DMS153 (cell line): ENCODE measurements at regions not wholly inside any gene's neighbourhood (a gene's known extent, or its start where the extent isn't known, plus 50 kb on each side); places are given as distances from the start of the nearest gene placed in this dataset.

Source experiments
- DNase-seq: peaks from one replicate; lab custom pipeline; 2025; lab: John Stamatoyannopoulos, UW

DNA sequence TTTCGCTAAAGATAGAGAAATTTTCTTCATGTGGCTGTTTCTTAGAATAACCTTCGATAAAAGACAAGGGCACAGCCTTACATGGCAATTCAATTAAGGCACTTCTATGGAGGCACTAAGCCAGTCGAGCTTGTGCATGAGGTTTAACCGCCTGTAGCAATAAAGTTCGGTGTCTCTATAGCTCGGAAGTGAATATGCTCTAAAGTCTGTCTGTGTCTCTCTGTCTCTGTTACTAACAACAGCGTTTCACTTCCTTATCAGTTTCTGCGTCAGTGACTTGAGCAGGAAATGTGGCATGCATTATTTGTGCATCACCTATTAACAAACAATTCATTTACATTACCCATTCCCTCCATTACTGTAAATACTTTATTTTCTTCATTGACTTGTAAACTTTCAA lies 365.1 kb upstream of the NETO1 start:
- DNase-seq: no peak

DNA sequence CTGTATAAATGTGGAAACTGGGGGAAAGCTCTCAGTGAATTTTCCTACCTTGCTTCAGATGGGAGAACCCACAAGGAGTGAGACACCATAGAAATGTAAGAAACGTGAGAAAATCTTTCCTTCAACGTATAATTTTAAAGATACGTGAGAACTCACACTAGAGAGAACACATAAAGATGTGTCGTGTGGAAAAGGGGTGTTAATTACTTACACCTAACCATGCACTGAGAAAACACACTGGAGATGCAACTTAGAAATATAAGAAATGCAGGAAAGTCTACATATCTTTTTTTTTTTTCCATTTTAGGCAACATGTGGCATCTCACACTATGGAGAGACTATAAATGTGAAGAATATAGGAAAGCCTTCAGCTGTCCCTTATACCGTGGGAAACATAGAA lies 352.9 kb upstream of the NETO1 start:
- DNase-seq: no peak

DNA sequence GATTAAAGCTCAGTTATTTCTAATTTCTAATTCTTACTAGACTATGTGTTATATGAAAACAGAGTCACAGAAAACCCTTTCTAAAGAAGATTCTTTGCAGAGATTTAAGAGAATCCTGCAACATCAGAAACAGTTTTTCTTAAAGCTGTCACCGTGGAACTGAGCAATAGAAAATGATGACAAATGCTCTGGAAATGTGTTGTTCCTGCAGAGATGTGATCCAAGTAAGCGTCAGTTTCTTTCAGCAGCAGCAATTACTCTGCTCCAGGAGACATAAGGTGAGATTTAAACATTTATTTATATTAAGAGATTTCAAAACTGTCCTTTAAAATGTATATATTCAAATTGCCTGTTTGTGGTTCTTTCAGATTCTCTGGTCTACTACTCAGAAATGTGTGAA lies 350.5 kb upstream of the NETO1 start:
- DNase-seq: no peak

DNA sequence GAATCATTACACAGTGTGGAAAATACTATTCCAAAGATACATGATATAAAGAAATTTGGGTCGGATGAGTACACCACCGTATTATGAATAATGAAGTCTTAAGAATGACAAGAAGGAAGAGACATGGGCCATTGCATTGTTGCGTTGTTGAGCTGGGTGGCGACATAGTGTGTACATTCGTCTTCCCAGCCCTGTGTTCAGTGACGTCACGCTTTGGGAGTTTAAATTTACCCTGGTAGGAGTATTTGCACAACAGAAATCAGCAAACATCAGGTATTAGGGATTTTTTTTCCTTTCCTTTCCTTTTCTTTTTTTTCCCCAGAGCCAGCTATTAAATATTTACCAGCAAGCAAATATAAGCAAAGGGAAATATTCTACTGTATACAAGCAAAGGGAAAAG lies 347.2 kb upstream of the NETO1 start:
- DNase-seq: no peak

DNA sequence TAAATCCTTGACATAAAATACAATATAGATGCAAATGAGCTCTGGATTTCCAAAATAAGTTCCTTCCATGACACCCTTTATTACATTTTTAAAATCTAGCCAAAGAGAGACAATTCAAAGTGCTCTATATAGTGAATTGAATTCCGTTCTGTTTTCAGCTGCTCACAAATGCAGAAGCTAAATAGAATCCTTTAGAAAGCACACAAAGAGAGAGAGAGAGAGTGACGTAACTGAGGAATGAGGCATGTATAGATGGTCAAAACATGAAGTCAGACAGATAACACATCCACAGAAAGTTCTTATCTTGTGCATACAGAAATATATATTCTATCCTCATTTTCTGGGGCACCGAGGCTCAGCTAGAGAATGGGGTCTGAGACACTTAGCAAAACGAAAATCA lies 344.7 kb upstream of the NETO1 start:
- no peak for DNase-seq

DNA sequence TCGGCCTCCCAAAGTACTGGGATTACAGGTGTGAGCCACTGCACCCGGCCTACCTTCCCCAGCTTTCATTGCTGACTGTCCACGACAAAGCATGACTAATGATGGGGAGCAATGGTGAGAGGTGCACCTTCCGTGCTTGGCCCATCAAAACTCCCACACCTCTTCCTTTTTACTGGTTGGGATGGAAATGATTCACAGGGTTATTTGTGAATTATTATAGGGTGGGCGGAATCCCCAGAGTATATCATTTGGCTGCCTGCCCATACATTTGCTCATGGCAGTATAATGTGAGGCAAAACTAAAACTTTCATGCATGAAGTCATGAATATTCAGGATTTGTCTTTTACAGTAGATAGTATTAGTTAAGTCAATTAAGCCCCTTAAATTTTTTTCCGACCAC lies 334.2 kb upstream of the NETO1 start:
- no peak for DNase-seq

DNA sequence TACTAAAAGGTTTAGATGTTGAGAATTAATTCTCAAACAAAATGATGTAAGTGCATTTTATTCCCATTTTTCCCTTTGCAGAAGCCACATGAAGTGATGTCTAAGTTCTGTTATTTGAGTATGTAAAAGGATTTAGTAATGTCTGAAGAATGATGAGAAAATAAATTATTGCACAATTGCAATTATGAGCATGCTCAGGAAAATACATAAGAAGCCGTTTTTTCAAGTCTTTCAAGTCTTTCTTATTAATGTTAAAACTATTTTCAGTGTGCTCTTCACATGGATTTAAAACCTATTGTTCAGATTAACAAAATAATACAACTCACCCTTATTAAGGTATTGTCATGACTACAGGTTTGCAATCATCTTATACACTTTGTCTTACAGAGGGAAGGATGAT lies 331.4 kb upstream of the NETO1 start:
- no peak for DNase-seq

DNA sequence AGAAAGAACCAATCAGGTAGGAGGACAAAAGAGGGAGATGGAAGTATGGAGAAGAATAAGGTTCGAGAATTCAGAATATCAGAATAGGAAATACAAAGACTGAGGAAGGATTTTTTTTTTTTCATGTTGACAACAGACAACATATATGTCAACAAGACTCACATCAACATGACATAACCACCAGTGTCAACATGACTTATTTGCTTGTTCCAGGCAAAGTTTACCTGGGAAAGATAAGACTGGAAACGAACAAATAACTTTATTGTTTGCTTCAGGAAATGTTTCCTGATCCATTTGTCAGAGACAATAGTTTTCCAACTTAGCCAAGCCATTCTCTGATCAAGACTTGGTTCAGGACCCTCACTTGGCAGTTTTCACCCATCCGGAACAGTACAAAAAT lies 321.9 kb upstream of the NETO1 start:
- no peak for DNase-seq

DNA sequence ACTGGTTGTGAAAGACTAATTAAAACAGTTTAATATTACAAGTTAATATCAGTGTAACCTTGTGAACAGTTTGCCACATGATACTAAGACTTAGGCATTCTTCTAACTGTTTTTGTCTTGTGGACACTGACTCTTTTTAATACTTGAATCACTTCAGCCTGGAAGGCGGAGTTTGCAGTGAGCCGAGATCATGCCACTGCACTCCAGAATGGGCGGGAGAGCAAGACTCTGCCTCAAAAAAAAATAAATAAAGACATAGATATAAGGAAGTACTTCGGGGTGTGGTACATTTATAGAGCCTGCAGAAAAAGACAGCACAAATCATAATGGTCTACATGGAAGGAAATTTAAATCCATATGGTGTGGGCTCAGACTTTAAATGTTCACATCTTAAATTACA lies 300.4 kb upstream of the NETO1 start:
- no peak for DNase-seq

DNA sequence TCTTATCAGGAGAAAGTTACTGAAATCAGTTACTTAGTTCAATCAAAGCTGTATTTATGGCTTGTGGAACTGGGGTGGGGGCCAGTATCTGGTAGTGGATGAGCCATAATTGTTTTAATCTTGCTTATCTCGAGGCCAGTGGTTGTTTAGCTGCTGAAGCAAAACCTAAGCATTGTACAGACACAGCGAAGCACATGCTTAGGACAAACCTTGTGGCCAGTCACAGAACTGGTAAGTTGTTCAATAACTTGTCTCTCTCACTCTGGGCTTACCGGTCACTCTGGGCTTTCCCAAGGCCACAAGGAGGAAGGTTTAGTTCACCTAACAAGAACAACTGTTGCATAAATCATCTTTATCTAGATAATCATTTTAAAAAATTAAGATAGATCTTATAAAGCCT lies 296.6 kb upstream of the NETO1 start:
- no peak for DNase-seq

DNA sequence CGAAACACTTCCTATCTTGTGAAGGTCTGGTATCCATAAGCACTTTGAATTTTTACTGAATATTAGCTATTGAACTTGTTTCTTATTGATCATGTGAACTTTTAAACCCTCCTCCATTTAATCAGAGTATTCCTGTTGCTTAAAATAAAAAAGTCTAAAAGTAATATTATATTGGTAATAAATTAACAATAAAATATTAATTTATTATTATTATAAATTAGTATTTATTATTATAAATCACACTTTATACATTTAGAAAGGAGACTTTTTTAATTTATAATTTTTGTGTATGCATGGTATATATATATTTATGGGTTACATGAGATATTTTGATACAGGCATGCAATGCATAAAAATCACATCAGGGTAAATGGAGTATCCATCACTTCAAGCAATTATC lies 295.4 kb upstream of the NETO1 start:
- DNase-seq: no peak

DNA sequence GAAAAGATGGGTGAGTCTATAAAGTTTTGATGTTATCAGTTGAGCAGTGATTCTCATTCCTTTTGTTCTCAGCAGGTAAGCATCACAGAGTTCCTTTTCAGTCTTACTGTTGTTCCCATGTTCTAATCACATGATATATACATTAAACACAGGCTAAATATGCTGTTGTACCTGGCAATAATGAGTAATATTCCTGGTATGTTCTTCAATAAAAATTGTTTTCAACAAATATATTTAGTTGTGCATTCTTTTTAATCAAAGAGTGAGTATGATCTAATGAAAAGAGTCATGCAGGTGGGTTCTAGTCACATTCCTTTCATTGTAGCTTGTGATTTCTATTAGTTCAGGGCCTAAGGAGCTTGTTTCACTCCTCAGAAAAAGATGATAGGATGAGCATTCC lies 288.3 kb upstream of the NETO1 start:
- no peak for DNase-seq

DNA sequence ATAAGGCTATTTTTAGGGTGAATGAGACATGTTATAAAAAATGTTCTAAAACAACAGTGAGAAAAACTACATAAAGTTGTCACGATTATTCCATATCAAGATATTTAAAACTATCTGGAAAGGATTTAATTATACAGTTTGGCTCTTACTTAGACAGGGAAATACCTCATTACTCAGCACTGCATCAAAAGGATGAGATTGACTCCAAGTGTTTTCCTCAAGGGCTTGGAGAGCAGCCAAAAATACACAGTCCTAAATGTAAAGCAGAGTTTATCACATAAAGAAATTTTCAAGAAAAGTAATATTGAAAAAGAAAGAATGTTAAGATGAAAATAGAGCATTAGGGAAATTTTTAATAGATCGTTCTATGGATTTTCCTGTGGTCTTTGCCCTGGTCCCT lies 285.5 kb upstream of the NETO1 start:
- no peak for DNase-seq

DNA sequence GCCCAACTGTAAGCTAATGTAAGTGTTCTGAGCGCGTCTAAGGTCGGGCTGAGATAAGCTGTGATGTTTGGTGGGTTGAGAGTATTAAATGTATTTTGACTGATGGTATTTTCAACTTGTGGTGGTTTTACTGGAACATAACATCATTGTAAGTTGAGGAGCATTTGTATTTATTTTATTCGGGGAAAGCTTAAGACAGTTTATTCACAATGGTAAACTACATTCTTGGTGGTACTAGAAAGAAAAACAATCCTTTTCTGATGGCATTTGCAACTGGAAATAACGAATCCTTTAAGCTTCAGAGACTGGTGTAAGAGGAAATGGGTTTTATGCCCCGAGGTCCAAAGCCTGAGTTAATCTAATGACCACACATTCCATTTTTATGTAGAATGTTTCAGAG lies 283.3 kb upstream of the NETO1 start:
- no peak for DNase-seq

DNA sequence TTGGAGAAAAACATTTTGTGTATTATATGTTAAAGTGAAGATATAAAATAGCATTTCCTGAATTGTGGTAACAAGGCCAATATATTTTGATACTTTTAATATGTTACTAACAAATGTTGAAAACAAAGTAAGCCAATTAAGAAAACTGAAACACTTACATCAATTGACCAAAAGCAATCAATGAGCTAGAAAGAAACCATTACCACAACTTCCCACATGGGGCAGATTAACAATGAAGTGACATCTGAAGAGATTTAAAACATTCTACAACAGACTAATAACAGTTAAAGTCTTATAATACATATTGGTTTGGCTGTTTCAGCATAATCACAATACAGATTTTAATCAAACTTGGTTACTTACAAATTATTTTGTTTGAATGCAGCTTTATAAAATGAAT lies 282.4 kb upstream of the NETO1 start:
- no peak for DNase-seq

DNA sequence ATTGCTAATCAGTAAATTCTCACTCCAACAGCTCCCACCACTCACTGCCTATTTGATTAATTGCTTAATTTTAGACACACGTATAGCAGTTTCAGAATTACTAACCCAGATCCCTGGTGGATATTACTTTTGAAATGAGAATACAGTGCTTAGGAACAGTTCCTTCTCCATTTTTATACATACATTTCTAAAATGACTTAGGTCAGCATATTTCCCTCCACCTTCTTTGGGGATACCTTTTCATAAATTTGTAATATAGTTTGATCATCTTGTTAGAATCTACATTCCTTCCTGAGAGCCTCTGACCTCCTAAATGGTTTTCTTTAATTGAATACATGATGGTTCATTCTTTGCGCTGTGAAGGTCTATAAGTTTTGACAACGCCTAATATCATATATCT lies 279.8 kb upstream of the NETO1 start:
- no peak for DNase-seq

DNA sequence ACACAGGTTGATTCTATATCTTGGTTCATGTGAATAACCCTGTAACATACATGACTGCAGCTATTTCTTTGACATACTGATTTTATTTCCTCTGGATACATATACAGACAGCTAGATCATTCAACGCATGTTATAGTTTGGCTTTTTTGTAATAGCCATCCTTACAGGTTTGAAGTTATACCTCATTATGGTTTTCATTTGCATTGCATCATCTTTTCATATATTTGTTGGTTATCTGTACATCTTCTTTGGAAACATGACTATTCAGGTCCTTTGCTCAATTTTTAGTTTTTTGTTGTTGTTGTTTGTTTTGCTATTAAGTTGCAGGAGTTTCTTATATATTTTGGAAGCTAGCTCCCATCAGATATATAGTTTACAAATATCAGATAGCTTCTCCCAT lies 276.2 kb upstream of the NETO1 start:
- DNase-seq: no peak

DNA sequence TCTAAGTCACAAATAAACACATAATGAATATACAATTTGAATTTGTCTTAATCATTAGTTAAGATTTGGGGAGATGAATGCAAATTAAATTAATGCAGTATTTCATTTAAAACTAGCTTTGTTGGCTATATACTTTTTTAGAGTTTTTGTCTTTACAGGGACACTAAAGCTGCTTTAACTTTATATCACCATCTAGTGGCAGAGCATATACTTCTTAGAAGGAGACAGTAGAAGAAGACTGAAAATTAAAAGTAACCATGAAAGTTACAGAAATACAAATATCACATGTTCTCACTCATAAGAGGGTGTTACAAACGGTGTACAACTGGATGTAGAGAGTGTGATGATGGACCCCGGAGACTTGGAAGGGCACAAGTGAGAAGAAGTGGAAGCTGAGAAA lies 268.3 kb upstream of the NETO1 start:
- DNase-seq: no peak

DNA sequence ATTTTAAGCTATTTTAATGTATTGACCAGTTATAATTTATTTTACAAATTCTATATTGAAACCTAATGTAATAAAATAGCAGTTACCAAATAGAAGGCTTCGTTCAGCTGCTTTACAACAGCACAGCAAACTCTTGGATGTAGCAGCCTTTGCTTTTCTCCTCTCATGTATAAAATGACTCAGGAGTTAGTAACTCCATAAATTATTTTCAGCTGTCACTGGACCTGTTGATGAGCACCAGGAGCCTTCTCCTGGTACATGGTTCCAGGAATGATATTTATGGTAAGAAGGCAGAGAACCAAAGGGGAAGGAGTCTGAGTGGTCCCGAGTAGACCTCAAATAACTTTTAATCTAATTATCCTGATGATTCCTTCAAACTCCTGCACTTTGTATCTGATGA lies 256.4 kb upstream of the NETO1 start:
- no peak for DNase-seq

DNA sequence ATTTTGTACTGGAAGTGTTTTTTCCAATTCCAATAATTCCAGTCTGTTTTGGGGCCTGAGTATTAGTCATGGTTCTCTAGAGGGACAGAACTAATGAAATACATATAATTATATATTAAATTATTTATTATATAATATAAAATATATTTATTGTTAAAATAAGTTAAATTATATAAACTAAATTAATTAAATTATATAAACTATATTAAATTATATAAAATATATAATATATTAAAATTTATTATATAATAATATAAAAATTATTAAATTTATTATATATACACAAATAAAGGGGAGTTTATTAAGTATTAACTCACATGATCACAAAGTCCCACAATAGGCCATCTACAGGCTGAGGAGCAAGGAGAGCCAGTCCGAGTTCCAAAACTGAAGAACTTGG lies 253.4 kb upstream of the NETO1 start:
- no peak for DNase-seq

DNA sequence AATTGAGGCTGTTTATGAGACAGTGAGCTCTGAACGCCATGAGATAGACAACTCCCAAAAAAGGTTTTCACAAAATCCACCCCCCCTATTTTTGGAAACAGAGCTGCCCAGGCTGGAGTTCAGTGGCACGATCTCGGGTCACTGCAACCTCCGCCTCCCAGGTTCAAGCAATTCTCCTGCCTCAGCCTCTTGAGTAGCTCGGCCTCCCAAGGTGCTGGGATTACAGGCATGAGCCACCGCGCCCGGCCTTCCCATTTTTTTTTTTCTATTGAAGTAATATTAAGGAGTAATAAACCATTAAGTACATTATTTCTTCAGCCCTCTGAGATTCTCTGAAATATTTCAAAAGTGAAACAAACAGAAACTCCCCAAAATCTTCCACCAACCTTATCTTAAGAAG lies 252.8 kb upstream of the NETO1 start:
- DNase-seq: no peak

DNA sequence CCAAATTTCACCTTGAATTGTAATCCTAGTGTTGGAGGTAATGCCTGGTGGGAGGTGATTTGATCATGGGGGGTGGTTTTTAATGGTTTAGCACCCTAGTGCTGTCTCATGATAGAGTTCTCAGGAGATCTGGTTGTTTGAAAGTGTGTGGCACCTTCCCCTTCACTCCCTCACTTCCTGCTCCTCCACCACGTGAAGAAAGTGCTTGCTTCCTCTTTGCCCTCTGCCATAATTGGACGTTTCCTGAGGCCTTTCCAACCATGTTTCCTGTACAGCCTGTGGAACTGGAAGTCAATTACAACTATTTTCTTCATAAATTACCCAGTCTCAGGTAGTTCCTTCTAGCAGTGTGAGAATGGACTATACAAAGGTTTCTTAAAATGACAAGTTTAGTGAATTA lies 251.8 kb upstream of the NETO1 start:
- no peak for DNase-seq

DNA sequence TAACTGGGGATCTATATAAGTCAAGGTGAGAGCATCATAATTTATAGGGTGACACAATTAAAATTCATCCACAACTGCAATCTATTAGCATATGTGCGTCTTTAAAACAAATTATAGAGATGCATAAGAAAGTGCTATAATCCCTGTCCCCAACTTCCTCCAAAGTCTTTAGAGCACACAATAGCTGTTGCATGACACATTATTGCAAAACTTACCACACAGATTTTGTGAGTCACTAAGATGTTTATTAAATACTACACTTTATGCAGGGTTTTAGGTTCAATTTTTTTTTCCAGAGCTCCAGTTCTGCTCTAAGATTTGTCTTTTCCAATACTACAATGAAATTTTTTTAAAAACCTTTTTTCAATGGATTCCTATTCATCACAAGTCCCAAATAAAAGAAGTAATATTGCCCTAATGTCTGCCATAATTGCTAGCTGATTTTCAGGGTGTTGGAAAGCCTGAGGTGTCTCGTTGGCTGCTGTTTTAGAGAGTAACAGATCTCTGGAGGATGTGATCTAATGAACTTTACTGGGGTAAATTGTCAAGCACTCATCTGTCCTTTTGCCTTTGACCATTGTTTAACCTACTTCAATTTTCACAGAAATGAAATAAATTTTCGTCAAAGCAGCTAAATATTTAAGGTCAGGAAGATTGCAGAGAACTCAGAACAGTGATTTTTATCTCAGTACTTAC lies 250.5 kb upstream of the NETO1 start:
- no peak for DNase-seq

DNA sequence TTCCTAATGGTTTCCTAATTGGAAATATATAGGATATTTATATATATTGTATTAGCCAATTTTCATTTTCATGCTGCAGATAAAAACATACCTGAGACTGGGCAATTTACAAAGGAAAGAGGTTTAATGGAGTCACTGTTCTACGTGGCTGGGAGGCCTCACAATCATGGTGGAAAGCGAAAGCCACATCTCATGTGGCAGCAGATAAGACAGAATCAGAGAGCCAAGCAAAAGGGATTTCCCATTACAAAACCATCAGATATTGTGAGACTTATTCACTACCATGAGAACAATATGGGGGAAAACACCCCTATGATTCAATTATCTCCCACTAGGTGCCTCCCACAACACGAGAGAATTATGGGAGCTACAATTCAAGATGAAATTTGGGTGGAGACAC lies 242.5 kb upstream of the NETO1 start:
- DNase-seq: no peak

DNA sequence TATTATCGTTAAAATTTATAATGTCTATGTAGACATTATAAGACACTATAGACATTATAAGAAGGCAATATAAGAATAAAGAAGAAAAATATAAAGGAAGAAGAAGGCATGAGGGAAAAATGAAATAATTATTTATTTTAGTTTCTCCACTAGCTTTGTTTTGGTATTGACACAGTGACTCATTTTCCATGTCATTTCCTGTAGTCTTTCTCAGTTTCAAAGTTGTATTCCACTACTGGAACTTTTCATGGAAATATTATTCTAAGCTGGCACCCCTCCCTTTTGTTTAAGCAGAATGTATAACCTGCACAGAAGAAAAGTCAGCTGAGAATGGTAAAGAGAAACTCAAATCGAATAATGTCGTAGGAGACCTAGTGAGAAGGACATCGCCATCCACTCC lies 234.2 kb upstream of the NETO1 start:
- DNase-seq: no peak
